Stimulated activated CD8-positive, alpha-beta memory T cell treated with anti-CD3 and anti-CD28 coated beads, Interleukin-12 subunit alpha, Interleukin-12 subunit beta, amount 100 ng/mL, for 4 hours (primary cell): ENCODE measurements at regions not wholly inside any gene's neighbourhood (a gene's known extent, or its start where the extent isn't known, plus 50 kb on each side); places are given as distances from the start of the nearest gene placed in this dataset.

Source experiments
- DNase-seq: peaks from one replicate; pipeline ENCODE4 v3.0.0-alpha.2; 2020; ENCODE audit warnings: low read depth

- no peak for DNase-seq
Measured at GRCh38 chr2:195047955-195048354, 609.1 kb upstream of the SLC39A10 start.

- DNase-seq: no peak
Measured at GRCh38 chr2:195044801-195045200, 612.2 kb upstream of the SLC39A10 start.

GRCh38 chr2:195038153-195038552 is 618.9 kb upstream of the SLC39A10 start:
- no peak for DNase-seq

- no peak for DNase-seq
Measured at GRCh38 chr2:195037045-195037444, 620.0 kb upstream of the SLC39A10 start.

GRCh38 chr2:195031411-195031810 is 625.6 kb upstream of the SLC39A10 start:
- no peak for DNase-seq

- no peak for DNase-seq
Measured at GRCh38 chr2:195029804-195030654, 627.0 kb upstream of the SLC39A10 start.

- no peak for DNase-seq
Measured at GRCh38 chr2:195027947-195028346, 629.1 kb upstream of the SLC39A10 start.

DNA sequence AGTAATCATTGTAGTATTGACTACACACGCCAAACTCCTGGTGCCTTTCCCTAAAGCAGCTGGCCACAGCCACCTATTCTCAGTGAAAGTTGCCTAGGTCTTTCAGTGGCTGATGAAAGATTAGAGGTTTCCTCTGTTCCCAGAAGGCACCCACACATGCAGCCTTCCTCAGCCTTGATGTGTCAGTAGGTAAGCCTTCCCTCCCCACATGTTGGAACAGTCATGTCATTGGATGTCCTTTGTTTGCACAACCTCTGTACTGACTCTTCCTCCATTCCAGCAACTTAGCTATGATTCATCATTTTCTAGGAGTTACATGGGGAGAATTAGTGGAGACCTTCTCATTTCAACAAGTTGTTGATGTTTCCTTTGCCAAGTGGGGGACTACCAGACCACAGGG is 630.8 kb upstream of the SLC39A10 start:
- DNase-seq: no peak

DNA sequence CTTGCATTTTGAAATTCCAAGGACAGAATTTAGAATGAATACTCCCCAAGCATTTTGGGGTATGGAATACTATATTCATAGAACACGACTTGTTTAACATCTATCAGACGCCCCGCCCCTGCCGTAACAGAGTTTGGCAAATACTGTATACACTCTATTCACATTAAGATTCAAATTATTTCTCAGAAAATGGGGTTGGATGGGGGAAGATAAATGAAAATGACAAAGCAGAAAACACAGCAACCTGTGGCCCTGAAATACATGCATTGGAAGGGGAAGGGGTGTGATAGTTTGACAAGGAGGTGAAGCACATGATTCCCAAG is 634.6 kb upstream of the SLC39A10 start:
- DNase-seq: no peak

DNA sequence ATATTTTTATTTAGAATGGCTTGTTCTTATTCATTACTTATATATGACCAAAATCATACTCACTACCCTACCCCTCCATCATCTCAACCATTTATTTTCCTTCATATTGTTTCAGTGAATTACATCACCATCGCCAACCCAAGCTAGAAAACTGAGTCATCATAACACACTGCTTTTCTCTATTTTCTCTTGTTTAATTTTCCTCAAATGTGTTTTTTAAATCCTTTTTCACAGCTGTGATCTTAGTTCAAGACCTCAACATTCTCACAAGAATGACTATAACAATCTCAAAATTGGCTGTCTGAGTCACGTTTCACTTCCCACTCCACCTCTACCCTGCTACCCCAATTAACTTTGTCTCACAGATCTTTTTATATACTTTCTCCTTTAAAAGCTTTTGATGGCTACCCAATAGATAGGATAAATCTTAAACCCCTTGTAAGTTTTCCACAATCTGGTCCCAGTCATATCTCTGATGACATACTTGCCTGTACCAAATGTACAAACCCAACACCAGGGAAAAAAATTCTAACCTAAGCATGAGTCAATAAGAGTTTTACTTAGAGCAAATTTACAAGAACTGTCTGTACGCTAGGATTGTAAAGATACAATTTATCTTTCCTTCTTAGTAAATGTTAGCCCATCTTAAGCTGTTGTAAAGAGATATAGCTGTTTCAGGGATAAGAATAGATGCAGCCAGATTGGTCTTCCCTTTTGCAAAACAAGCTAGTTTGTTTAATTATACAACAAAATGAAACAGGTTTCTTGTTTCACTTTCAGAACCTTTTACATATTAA is 635.1 kb upstream of the SLC39A10 start:
- no peak for DNase-seq

GRCh38 chr2:195018462-195018861 is 638.6 kb upstream of the SLC39A10 start:
- DNase-seq: no peak

- DNase-seq: no peak
Measured at GRCh38 chr2:195017890-195018289, 639.1 kb upstream of the SLC39A10 start.

DNA sequence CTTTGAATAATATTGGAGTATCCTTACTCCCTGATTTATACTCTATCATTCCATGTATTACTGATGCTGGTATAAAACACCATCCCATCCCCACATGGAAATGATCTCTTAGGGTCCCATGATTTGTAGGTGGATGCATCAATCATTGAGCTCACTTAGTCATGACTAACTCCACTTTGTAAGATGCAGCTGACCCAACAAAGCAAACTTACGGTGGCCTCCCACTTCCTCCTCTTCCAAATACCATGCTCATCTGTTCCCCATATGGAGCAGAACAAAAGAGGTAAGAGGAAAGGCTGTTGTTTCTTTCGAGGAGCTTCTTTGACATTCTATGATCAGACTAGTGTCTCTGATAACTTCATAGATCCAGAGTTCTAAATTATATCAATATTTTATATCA is 640.2 kb upstream of the SLC39A10 start:
- no peak for DNase-seq

- DNase-seq: no peak
Measured at GRCh38 chr2:195009202-195009601, 647.8 kb upstream of the SLC39A10 start.

DNA sequence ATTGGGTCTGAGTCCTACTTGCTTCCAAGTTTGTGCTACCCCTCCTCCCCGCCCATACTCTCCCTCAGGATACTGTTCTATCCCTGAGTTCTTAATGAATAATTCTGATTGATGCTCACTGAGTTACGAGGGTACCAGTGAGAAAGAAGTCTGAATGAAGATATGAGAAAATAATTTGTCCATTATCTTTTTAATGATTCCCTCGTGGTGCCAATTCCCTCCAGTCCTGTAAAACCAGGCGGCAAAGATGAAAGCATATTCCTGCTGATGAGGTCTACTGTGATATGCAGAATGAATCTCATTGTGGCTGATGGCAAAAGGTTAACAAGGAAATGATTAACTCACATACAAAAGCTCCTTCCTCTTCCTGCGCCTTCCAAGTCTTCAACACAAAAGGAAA is 650.2 kb upstream of the SLC39A10 start:
- DNase-seq: no peak

DNA sequence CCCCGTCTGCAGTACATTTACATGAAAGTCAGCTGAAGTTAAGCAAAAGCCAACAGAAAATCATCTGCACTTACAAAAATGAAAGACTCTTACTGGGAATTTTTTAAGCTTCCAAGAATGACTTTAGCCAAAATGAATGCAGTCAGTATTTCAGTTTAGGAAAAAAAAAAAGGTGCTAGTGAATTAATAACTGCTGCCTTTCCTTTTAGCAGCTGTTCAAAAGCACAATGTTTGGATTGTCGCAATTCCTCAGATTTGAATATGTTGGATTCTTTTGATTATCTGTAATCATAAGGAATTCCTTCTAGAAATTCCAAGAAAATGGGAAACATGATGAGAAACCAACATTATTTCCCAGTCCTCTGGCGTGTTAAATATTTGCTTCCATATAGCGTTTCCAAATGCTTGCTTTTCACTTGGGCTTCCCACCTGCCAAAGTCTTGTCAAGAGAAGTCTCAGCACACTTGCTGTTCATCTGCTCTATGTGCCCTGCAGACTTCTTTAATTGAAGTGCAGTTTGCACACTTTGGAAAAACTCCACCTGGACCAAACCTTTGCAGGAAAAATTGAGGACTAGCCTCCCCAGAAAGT is 653.0 kb upstream of the SLC39A10 start:
- DNase-seq: no peak

DNA sequence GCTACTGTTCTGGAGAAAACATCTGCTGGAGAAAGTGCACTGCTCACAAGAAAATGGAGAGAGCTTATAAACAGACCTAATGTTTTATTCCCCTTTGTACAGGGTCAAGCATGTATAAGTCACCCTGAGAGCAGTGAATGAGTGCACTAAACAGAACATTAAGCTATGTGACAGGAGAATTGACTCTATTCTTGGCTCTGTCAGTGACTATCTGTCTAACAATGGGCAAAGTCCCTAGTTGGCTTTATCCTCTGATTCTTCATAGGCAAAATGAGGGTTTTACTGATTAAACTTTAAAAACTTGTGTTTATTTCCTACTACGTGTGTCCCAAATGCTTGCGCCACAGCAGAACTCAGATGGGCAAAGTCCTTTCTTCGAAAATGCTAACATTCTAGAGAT is 655.1 kb upstream of the SLC39A10 start:
- DNase-seq: no peak

GRCh38 chr2:194999771-195000170 is 657.3 kb upstream of the SLC39A10 start:
- DNase-seq: no peak

DNA sequence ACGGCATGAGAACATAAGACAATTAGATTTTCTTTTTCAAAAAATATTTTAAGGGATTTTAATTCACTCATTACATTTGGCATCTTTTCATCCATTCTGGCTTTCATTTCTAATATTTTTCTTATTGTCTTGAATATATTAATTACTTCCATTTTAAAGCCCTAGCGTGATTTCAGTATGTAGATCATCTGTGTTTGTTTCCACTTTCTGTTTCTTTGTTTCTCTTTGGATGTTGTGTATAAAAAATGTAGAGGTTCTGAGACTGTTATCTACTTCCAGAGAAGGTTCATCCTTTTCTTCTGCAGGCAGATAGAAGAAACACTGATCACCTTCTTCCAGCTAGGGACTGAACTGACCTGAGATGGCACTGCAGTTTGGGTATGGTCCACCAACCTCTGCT is 664.4 kb upstream of the SLC39A10 start:
- DNase-seq: no peak

- DNase-seq: no peak
Measured at GRCh38 chr2:194985258-194985657, 671.8 kb upstream of the SLC39A10 start.

- no peak for DNase-seq
Measured at GRCh38 chr2:194962254-194962653, 694.8 kb upstream of the SLC39A10 start.

GRCh38 chr2:194954218-194954617 is 702.8 kb upstream of the SLC39A10 start:
- no peak for DNase-seq

GRCh38 chr2:194946826-194947225 is 710.2 kb upstream of the SLC39A10 start:
- no peak for DNase-seq
